ENCODE measurements at regions not wholly inside any gene's neighbourhood (a gene's known extent, or its start where the extent isn't known, plus 50 kb on each side); places are given as distances from the start of the nearest gene placed in this dataset.

- TF ChIP-seq CTCF (IDR thresholded peaks at IDR 0.05; ENCODE audit: insufficient read depth, low read depth, low read length, missing control alignments), result no peak
- H3K4me3 ChIP-seq (ENCODE audit: low read depth, low read length), result no peak overlapping the region
- DNase-seq (ENCODE audit: low read depth), result no peak
Observed at GRCh38 chr2:208982831-208983230, 441.0 kb upstream of the MAP2 start.

DNA sequence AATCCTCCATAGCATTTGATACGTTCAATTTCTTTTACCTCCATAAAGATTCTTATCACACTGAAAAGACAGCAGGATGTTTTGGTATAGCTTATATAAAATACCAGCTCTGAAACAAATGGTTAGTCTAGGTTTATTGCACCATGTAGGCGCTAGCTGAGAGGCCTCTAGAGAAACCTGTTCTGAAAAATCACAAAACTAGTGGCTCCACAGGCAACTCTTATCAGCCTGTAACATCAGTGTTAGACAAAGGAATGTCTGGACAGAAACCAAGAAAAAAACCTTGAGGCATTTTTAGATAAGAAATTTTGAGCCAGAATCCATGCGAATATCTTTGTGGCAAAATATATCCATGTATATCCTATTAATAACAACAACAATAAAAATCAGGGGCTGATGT lies 440.4 kb upstream of the MAP2 start:
- no peak overlapping the region for H3K4me3 ChIP-seq (ENCODE audit: low read depth, low read length)
- TF ChIP-seq CTCF (IDR thresholded peaks at IDR 0.05; ENCODE audit: insufficient read depth, low read depth, low read length, missing control alignments), result no peak
- no peak for DNase-seq (ENCODE audit: low read depth)

DNA sequence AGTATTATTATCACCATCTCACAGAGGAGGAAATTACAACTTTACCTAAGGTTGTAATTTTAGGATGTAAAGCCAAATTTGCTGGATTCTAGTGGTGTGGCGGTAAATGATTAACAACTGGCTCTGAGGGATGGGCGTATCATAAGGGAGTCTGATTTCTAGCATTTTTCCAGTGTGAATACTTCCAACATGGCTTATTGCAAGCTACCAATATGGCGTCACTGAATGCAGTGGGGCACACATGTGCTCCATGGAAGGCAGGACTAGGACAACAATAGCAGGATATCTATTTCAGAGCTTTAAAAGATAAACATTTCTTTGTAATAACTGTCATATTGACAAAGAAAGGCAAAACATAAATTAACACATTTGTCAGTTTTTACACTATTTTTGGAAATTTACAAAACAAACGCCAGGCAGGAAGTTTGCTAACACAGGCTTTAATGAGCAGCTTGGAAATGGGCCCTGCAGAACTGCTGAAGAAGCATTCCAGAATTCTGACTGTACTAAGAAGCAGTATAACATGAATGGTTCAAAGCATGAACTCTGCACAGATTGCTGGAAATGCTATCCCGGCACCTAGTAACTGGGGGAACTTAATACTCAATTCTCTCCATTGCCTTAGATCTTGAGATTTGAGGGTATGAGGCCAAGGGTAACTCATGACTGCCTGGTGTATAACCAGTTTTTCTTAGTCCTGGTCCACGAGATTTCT lies 439.3 kb upstream of the MAP2 start:
- no peak for TF ChIP-seq CTCF (IDR thresholded peaks at IDR 0.05; ENCODE audit: insufficient read depth, low read depth, low read length, missing control alignments)
- DNase-seq (ENCODE audit: low read depth), result no peak
- H3K4me3 ChIP-seq (ENCODE audit: low read depth, low read length), result no peak overlapping the region

GRCh38 chr2:208985644-208986043 lies 438.2 kb upstream of the MAP2 start:
- H3K4me3 ChIP-seq (ENCODE audit: low read depth, low read length), result no peak overlapping the region
- TF ChIP-seq CTCF (IDR thresholded peaks at IDR 0.05; ENCODE audit: insufficient read depth, low read depth, low read length, missing control alignments), result no peak
- no peak for DNase-seq (ENCODE audit: low read depth)

DNA sequence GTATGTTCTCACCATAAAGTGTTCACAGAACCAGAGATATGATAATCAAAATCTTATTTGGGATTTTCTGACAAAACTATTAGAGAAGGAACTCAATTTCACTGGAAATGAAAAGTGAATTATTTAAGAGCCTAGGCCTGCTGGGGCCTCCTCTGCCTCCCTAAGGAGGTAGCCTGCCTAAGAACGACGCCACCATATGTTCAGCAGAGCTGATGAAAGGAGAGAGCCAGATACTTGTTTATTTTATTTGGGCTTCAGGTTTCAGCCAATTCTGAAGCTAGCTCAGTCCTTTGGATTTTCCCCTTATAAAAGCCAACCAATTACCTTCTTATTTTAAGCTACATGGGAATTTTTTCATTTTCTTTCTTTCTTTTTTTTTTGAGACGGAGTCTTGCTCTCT lies 433.1 kb upstream of the MAP2 start:
- no peak overlapping the region for H3K4me3 ChIP-seq (ENCODE audit: low read depth, low read length)
- no peak for DNase-seq (ENCODE audit: low read depth)
- TF ChIP-seq CTCF (IDR thresholded peaks at IDR 0.05; ENCODE audit: insufficient read depth, low read depth, low read length, missing control alignments), result no peak

- DNase-seq (ENCODE audit: low read depth), result no peak
- TF ChIP-seq CTCF (IDR thresholded peaks at IDR 0.05; ENCODE audit: insufficient read depth, low read depth, low read length, missing control alignments), result no peak
- H3K4me3 ChIP-seq (ENCODE audit: low read depth, low read length), result no peak overlapping the region
Observed at GRCh38 chr2:208999911-209000310, 423.9 kb upstream of the MAP2 start.

- DNase-seq (ENCODE audit: low read depth), result no peak
- TF ChIP-seq CTCF (IDR thresholded peaks at IDR 0.05; ENCODE audit: insufficient read depth, low read depth, low read length, missing control alignments), result no peak
- no peak overlapping the region for H3K4me3 ChIP-seq (ENCODE audit: low read depth, low read length)
Observed at GRCh38 chr2:209002054-209002453, 421.8 kb upstream of the MAP2 start.

Measured in GM12865 (cell line).